Osteoblast (primary cell): ENCODE measurements at regions not wholly inside any gene's neighbourhood (a gene's known extent, or its start where the extent isn't known, plus 50 kb on each side); places are given as distances from the start of the nearest gene placed in this dataset.
"Not testable (repeated sequence)": the region's sequence is repeated elsewhere in the genome, so short reads cannot be mapped to it uniquely, and the experiment has no call there.

Experiments used
- DNase-seq: peaks from one replicate; pipeline ENCODE4 v3.0.0; 2011; ENCODE audit warnings: low spot score, mixed read lengths; ENCODE audit not compliant: insufficient read length; ENCODE audit errors: missing footprints
- H2AFZ ChIP-seq: 2 replicates; pipeline ENCODE4 v1.6.0; 2011; ENCODE audit warnings: mild to moderate bottlenecking, low read length
- H3K27ac ChIP-seq: 2 replicates; pipeline ENCODE4 v1.5.1; 2011; ENCODE audit warnings: mild to moderate bottlenecking, low read depth, low read length, moderate library complexity
- H3K27me3 ChIP-seq: 2 replicates; pipeline ENCODE4 v1.6.0; 2012; ENCODE audit warnings: mild to moderate bottlenecking, control low read depth, inconsistent platforms, low read length, moderate library complexity; ENCODE audit not compliant: insufficient read depth
- H3K36me3 ChIP-seq: 2 replicates; pipeline ENCODE4 v1.5.1; 2011; ENCODE audit warnings: mild to moderate bottlenecking, low read length, control low read depth, moderate library complexity; ENCODE audit not compliant: insufficient read depth
- H3K4me1 ChIP-seq: 2 replicates; pipeline ENCODE4 v1.5.1; 2011; ENCODE audit warnings: mild to moderate bottlenecking, low read length, control low read depth, moderate library complexity; ENCODE audit not compliant: insufficient read depth
- H3K4me2 ChIP-seq: 2 replicates; pipeline ENCODE4 v1.6.0; 2011; ENCODE audit warnings: mild to moderate bottlenecking, low read length; ENCODE audit not compliant: insufficient read depth
- H3K4me3 ChIP-seq: fragments of 200-600 bp; sonication (generic); 3 replicates; pipeline ENCODE4 v1.5.1; 2012; ENCODE audit warnings: mild to moderate bottlenecking, low read length, inconsistent platforms; ENCODE audit not compliant: insufficient read depth
- H3K79me2 ChIP-seq: 2 replicates; pipeline ENCODE4 v1.6.0; 2012; ENCODE audit warnings: mild to moderate bottlenecking, low read length, control low read depth, inconsistent platforms; ENCODE audit not compliant: insufficient read depth
- H3K9me3 ChIP-seq: 2 replicates; pipeline ENCODE4 v1.5.1; 2011; ENCODE audit warnings: low read depth, low read length, control low read depth
- H4K20me1 ChIP-seq: 2 replicates; pipeline ENCODE4 v1.6.0; 2012; ENCODE audit warnings: mild to moderate bottlenecking, low read length, control low read depth; ENCODE audit not compliant: insufficient read depth
- TF ChIP-seq, protein P1 (sequence below): IDR thresholded peaks from 2 replicates; pipeline ENCODE4 v1.5.1; 2011; ENCODE audit warnings: mild to moderate bottlenecking, low read depth, low read length, moderate library complexity; ENCODE audit errors: extremely low read depth

- DNase-seq: no peak
- no peaks in the 10 kb centered on the region for H3K27me3 ChIP-seq
- H3K79me2 ChIP-seq: no peaks in the 10 kb centered on the region
- H2AFZ ChIP-seq: no peak overlapping the region
- no peak overlapping the region for H3K4me3 ChIP-seq
- no peaks in the 10 kb centered on the region for H4K20me1 ChIP-seq
- H3K4me1 ChIP-seq: no peaks in the 10 kb centered on the region
- no peak overlapping the region for H3K27ac ChIP-seq
- TF ChIP-seq, protein P1, sequence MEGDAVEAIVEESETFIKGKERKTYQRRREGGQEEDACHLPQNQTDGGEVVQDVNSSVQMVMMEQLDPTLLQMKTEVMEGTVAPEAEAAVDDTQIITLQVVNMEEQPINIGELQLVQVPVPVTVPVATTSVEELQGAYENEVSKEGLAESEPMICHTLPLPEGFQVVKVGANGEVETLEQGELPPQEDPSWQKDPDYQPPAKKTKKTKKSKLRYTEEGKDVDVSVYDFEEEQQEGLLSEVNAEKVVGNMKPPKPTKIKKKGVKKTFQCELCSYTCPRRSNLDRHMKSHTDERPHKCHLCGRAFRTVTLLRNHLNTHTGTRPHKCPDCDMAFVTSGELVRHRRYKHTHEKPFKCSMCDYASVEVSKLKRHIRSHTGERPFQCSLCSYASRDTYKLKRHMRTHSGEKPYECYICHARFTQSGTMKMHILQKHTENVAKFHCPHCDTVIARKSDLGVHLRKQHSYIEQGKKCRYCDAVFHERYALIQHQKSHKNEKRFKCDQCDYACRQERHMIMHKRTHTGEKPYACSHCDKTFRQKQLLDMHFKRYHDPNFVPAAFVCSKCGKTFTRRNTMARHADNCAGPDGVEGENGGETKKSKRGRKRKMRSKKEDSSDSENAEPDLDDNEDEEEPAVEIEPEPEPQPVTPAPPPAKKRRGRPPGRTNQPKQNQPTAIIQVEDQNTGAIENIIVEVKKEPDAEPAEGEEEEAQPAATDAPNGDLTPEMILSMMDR: no peak
- H3K4me2 ChIP-seq: no peak overlapping the region
- H3K9me3 ChIP-seq: peaks cover 5% of the 10 kb centered on the region
- no peaks in the 10 kb centered on the region for H3K36me3 ChIP-seq
These were observed 241.3 kb upstream of the MAGEC2 start for GRCh38 chrX:142446349-142446748.

DNA sequence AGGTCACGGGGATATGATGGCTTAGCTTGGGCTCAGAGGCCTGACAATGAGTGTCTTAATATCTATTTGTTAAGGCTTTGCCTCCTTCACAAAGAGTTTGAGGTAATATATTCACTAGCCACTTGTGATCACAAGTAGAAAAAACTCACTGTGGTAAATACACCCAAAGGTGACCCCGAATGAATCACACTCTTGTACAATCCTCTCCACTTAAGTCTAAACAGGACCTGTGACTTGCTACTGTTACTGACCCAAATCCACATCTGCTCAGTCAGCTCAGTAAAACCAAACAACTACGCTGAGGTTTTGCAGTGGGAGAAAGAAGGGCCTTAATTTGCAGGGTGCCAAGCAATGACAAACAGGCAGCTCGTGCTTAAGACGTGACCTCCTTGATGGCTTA lies 223.8 kb upstream of the MAGEC2 start:
- no peak for DNase-seq
- Histone ChIP-seq H3K36me3 (no peaks in the 10 kb centered on the region), H3K27ac (no peak overlapping the region), H4K20me1 (no peaks in the 10 kb centered on the region), H3K4me1 (no peaks in the 10 kb centered on the region), H3K9me3 (no peaks in the 10 kb centered on the region), H3K79me2 (no peaks in the 10 kb centered on the region), H3K27me3 (no peaks in the 10 kb centered on the region), H2AFZ (no peak overlapping the region), H3K4me2 (no peak overlapping the region), H3K4me3 (no peak overlapping the region)
- TF ChIP-seq, protein P1: no peak

- not testable (repeated sequence) for H3K4me2 ChIP-seq, H2AFZ ChIP-seq, H3K4me3 ChIP-seq, H4K20me1 ChIP-seq, H3K4me1 ChIP-seq, DNase-seq, H3K79me2 ChIP-seq, H3K9me3 ChIP-seq, H3K27ac ChIP-seq, H3K27me3 ChIP-seq, H3K36me3 ChIP-seq
These were observed 185.9 kb upstream of the MAGEC2 start for GRCh38 chrX:142390998-142391397.

GRCh38 chrX:142363501-142363900 lies 158.4 kb upstream of the MAGEC2 start:
- no peak overlapping the region for H3K4me3 ChIP-seq
- no peaks in the 10 kb centered on the region for H4K20me1 ChIP-seq

More at GRCh38 chrX:142363501-142363900, 158.4 kb upstream of the MAGEC2 start:
- no peak for DNase-seq
- Histone ChIP-seq H2AFZ (no peak overlapping the region), H3K4me2 (no peak overlapping the region), H3K27ac (no peak overlapping the region), H3K4me1 (no peaks in the 10 kb centered on the region), H3K79me2 (no peaks in the 10 kb centered on the region), H3K9me3 (no peaks in the 10 kb centered on the region), H3K36me3 (no peaks in the 10 kb centered on the region), H3K27me3 (no peaks in the 10 kb centered on the region)
- TF ChIP-seq, protein P1: no peak
